ENCODE measurements at regions not wholly inside any gene's neighbourhood (a gene's known extent, or its start where the extent isn't known, plus 50 kb on each side); places are given as distances from the start of the nearest gene placed in this dataset.
"Not testable (repeated sequence)": the region's sequence is repeated elsewhere in the genome, so short reads cannot be mapped to it uniquely, and the experiment has no call there.

DNA sequence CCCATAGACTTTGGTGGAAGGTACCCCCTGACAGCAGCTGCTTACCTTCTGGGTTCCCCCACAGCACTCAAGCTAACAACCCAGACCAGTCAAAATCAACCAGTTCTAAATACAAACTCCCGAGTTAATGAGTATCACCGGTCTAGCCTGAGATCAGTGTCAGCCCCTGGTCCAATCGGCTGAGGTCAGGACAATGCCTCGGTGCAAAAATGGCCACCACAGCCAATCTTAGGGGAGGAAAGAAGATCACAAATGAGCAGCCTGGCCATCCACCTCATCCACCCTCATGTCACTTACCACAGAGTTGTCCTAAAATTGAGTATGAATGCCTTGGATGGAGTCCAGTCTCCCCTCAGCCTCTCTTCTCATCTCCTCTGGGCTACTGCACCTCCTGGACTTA, 128.5 kb downstream of the PHETA1 start:
- DNase-seq, result no peak
- TF ChIP-seq, protein P1, sequence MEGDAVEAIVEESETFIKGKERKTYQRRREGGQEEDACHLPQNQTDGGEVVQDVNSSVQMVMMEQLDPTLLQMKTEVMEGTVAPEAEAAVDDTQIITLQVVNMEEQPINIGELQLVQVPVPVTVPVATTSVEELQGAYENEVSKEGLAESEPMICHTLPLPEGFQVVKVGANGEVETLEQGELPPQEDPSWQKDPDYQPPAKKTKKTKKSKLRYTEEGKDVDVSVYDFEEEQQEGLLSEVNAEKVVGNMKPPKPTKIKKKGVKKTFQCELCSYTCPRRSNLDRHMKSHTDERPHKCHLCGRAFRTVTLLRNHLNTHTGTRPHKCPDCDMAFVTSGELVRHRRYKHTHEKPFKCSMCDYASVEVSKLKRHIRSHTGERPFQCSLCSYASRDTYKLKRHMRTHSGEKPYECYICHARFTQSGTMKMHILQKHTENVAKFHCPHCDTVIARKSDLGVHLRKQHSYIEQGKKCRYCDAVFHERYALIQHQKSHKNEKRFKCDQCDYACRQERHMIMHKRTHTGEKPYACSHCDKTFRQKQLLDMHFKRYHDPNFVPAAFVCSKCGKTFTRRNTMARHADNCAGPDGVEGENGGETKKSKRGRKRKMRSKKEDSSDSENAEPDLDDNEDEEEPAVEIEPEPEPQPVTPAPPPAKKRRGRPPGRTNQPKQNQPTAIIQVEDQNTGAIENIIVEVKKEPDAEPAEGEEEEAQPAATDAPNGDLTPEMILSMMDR (IDR thresholded peaks at IDR 0.05; ENCODE audit: control extremely low read depth, extremely low read depth), result no peak
- H3K27me3 ChIP-seq (ENCODE audit: control insufficient read depth in 3 of 3, insufficient read depth in 3 of 3, low read length in 2 of 3), result peaks cover 0 to 11% (median 6%) of the 10 kb centered on the region in 3 donors
- no peak overlapping the region for H3K4me3 ChIP-seq
- no peak overlapping the region for H3K27ac ChIP-seq (ENCODE audit: low read depth in 1 of 2, low read length in 1 of 2)
- H3K36me3 ChIP-seq (ENCODE audit: control insufficient read depth in 4 of 4, insufficient read depth in 4 of 4, low read length in 4 of 4), result no peaks in the 10 kb centered on the region
- H3K9me3 ChIP-seq (ENCODE audit: control insufficient read depth in 4 of 4, insufficient read depth in 3 of 4, low read length in 3 of 4), result peaks cover 0 to 21% (median 2%) of the 10 kb centered on the region in 4 donors
- no peak for ATAC-seq (ENCODE audit: insufficient read depth, low FRiP score)
- WGBS, 2 donors, result 80 to 85% methylated on average over 4 of the region's 4 CpGs
- H3K4me1 ChIP-seq (ENCODE audit: control insufficient read depth in 5 of 5, insufficient read depth in 5 of 5, low read length in 5 of 5), result no peaks in the 10 kb centered on the region
- H3K9ac ChIP-seq (ENCODE audit: insufficient read depth in 1 of 2, low read length in 2 of 2), result no peak overlapping the region

DNA sequence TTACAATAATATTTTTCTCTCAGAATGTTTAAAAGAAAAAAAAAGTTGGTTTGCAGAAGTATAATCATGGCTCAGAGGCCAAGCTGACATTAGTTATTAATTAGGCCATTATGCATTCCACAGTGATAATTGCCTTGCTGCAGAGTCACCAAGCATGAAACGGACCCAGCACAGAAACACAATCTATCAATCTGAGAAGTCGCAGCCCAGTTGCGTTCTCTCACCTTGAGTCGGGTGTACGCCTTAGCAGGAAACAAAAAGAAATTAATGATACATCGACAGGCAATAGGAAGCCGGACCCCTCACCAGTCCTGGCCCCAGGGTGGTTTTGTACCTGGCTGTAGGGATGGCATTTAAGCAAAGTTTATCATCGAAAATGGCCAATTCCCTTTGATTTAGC, 129.7 kb downstream of the PHETA1 start:
- Histone ChIP-seq H3K4me3 (no peak overlapping the region), H3K4me1 (ENCODE audit: control insufficient read depth in 5 of 5, insufficient read depth in 5 of 5, low read length in 5 of 5) (no peaks in the 10 kb centered on the region), H3K27ac (ENCODE audit: low read depth in 1 of 2, low read length in 1 of 2) (no peak overlapping the region), H3K9me3 (ENCODE audit: control insufficient read depth in 4 of 4, insufficient read depth in 3 of 4, low read length in 3 of 4) (peaks cover 0 to 17% (median 1%) of the 10 kb centered on the region in 4 donors), H3K27me3 (ENCODE audit: control insufficient read depth in 3 of 3, insufficient read depth in 3 of 3, low read length in 2 of 3) (peaks cover 0 to 11% (median 6%) of the 10 kb centered on the region in 3 donors), H3K36me3 (ENCODE audit: control insufficient read depth in 4 of 4, insufficient read depth in 4 of 4, low read length in 4 of 4) (no peaks in the 10 kb centered on the region), H3K9ac (ENCODE audit: insufficient read depth in 1 of 2, low read length in 2 of 2) (no peak overlapping the region)
- DNase-seq, result no peak
- WGBS, 2 donors, result 68 to 81% methylated on average over 8 of the region's 8 CpGs
- TF ChIP-seq, protein P1 (IDR thresholded peaks at IDR 0.05; ENCODE audit: control extremely low read depth, extremely low read depth), result no peak
- ATAC-seq (ENCODE audit: insufficient read depth, low FRiP score), result no peak

DNA sequence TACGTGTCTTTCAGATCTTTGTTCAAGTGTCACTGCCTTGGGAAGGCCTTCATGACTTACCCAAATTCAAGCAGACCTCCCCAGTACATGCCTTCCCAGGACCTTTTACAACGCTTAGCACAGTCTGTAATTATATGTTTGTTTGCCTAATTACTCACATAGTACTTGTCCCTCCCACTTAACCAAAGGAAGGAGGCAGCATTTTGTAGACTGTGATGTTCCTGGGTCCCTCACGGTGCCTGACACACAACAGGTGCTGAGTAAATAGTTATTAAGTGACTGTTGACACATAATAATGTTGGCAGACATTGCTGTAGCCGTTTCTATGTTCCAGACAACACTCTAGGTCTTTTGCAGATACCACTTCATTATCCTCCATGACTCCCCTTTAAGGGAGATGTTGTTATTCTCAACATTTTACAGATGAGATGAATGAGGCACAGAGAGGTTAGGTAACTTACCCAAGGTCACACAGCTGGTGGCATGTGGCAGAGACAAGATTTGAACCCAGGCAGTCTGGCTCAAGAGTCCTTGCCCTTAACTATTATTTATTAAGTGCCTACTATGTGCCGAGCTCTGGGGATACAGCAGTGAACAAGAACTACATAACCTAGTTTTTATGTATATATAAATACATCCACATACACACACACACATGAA, 130.7 kb downstream of the PHETA1 start:
- Histone ChIP-seq H3K27me3 (ENCODE audit: control insufficient read depth in 3 of 3, insufficient read depth in 3 of 3, low read length in 2 of 3) (peaks cover 0 to 15% (median 6%) of the 10 kb centered on the region in 3 donors), H3K36me3 (ENCODE audit: control insufficient read depth in 4 of 4, insufficient read depth in 4 of 4, low read length in 4 of 4) (no peaks in the 10 kb centered on the region), H3K9ac (ENCODE audit: insufficient read depth in 1 of 2, low read length in 2 of 2) (no peak overlapping the region), H3K27ac (ENCODE audit: low read depth in 1 of 2, low read length in 1 of 2) (no peak overlapping the region), H3K4me3 (no peak overlapping the region), H3K4me1 (ENCODE audit: control insufficient read depth in 5 of 5, insufficient read depth in 5 of 5, low read length in 5 of 5) (no peaks in the 10 kb centered on the region), H3K9me3 (ENCODE audit: control insufficient read depth in 4 of 4, insufficient read depth in 3 of 4, low read length in 3 of 4) (peaks cover 0 to 16% (median 0%) of the 10 kb centered on the region in 4 donors)
- ATAC-seq (ENCODE audit: insufficient read depth, low FRiP score), result no peak
- WGBS, 2 donors, result 53 to 77% methylated on average over 5 of the region's 5 CpGs
- DNase-seq, result no peak
- TF ChIP-seq, protein P1 (IDR thresholded peaks at IDR 0.05; ENCODE audit: control extremely low read depth, extremely low read depth), result no peak

DNA sequence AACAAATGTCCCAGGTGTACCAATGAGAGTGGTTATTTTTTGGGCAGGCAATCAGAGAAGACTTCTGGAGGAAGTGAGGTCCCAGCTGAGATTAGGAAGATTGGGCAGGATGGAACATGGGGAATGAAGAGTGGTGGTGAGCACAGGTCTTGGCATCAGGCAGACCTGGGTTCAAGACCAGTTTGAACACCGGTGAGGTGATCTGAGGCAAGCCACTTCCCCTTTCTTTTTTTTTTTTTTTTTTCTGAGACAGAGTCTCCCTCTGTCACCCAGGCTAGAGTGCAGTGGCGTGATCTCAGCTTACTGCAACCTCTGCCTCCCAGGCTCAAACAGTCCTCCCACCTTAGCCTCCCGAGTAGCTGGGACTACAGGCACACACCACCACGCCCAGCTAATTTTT, 134.4 kb downstream of the PHETA1 start:
- not testable (repeated sequence) for H3K4me3 ChIP-seq; H3K9ac ChIP-seq (ENCODE audit: insufficient read depth in 1 of 2, low read length in 2 of 2); H3K36me3 ChIP-seq (ENCODE audit: control insufficient read depth in 4 of 4, insufficient read depth in 4 of 4, low read length in 4 of 4); DNase-seq; H3K27me3 ChIP-seq (ENCODE audit: control insufficient read depth in 3 of 3, insufficient read depth in 3 of 3, low read length in 2 of 3); ATAC-seq (ENCODE audit: insufficient read depth, low FRiP score); H3K4me1 ChIP-seq (ENCODE audit: control insufficient read depth in 5 of 5, insufficient read depth in 5 of 5, low read length in 5 of 5); H3K27ac ChIP-seq (ENCODE audit: low read depth in 1 of 2, low read length in 1 of 2)
- WGBS, 2 donors, result 71 to 78% methylated on average over 4 of the region's 4 CpGs
- peaks cover 0 to 16% (median 0%) of the 10 kb centered on the region in 4 donors for H3K9me3 ChIP-seq (ENCODE audit: control insufficient read depth in 4 of 4, insufficient read depth in 3 of 4, low read length in 3 of 4)

Measured in lung (tissue), 11 donors.